Sigmoid colon (tissue), 3 donors: ENCODE measurements at regions not wholly inside any gene's neighbourhood (a gene's known extent, or its start where the extent isn't known, plus 50 kb on each side); places are given as distances from the start of the nearest gene placed in this dataset.

ENCODE experiments used
- POLR2A ChIP-seq, 2 donors: fragments of 450-650 bp; IDR thresholded peaks; one replicate each; pipeline ENCODE4 v1.6.1; 2016; ENCODE audit warnings: antibody characterized with exemption in 2 of 2, mild to moderate bottlenecking in 2 of 2, moderate library complexity in 2 of 2
- TF ChIP-seq, protein P1 (sequence below), 4 experiments: fragments of 450-650 bp in 3 of 4; fragments of 200-600 bp in 1 of 4; IDR thresholded peaks; one replicate each; pipeline ENCODE4 v1.5.1; 2016 to 2019; ENCODE audit warnings: antibody characterized with exemption in 4 of 4, mild to moderate bottlenecking in 3 of 4, moderate library complexity in 2 of 4

DNA sequence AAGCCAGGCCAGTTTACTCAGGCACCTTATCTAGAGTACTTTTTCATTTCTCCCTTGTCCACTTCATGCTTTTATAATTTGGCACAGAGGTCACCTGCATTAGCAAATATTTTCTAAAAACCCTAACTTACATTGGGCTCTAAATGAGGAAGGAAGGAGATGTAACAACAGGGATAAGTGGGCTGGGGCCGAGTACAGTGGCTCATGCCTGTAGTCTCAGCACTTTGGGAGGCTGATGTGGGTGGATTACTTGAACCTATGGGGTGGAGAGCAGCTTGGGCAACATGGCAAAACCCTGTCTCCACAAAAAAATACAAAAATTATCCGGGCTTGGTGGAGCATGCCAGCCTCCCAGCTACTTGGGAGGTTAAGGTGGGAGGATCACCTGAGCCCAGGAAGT lies 55.9 kb downstream of the TMEM100 start:
- TF ChIP-seq POLR2A (IDR thresholded peaks at IDR 0.05), result no peak
- TF ChIP-seq, protein P1, sequence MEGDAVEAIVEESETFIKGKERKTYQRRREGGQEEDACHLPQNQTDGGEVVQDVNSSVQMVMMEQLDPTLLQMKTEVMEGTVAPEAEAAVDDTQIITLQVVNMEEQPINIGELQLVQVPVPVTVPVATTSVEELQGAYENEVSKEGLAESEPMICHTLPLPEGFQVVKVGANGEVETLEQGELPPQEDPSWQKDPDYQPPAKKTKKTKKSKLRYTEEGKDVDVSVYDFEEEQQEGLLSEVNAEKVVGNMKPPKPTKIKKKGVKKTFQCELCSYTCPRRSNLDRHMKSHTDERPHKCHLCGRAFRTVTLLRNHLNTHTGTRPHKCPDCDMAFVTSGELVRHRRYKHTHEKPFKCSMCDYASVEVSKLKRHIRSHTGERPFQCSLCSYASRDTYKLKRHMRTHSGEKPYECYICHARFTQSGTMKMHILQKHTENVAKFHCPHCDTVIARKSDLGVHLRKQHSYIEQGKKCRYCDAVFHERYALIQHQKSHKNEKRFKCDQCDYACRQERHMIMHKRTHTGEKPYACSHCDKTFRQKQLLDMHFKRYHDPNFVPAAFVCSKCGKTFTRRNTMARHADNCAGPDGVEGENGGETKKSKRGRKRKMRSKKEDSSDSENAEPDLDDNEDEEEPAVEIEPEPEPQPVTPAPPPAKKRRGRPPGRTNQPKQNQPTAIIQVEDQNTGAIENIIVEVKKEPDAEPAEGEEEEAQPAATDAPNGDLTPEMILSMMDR (IDR thresholded peaks at IDR 0.05), result no peak
